GM12865 (cell line): ENCODE measurements at regions not wholly inside any gene's neighbourhood (a gene's known extent, or its start where the extent isn't known, plus 50 kb on each side); places are given as distances from the start of the nearest gene placed in this dataset.
"Not testable (repeated sequence)": the region's sequence is repeated elsewhere in the genome, so short reads cannot be mapped to it uniquely, and the experiment has no call there.

Experiments used
- DNase-seq: peaks from one replicate; pipeline ENCODE4 v3.0.0; 2010; ENCODE audit warnings: low read depth
- H3K4me3 ChIP-seq: 2 replicates; pipeline ENCODE4 v1.5.1; 2011; ENCODE audit warnings: mild to moderate bottlenecking, low read depth, low read length, control low read depth
- CTCF ChIP-seq: IDR thresholded peaks from 2 replicates; pipeline ENCODE4 v1.5.1; 2011; ENCODE audit warnings: low read length, control low read depth, low read depth, inconsistent platforms; ENCODE audit not compliant: insufficient read depth; ENCODE audit errors: missing control alignments

GRCh38 chr21:27954543-27955165, 987.8 kb upstream of the ADAMTS5 start:
- no peak for DNase-seq
- H3K4me3 ChIP-seq = no peak overlapping the region

GRCh38 chr21:27953340-27954045, 986.6 kb upstream of the ADAMTS5 start:
- DNase-seq = peak; percentile 0
- TF ChIP-seq CTCF = no peak
- no peak overlapping the region for H3K4me3 ChIP-seq

More at GRCh38 chr21:27954543-27955165, 987.8 kb upstream of the ADAMTS5 start:
- TF ChIP-seq CTCF = no peak

- H3K4me3 ChIP-seq, DNase-seq: not testable (repeated sequence)
Measured at GRCh38 chr21:27949093-27949492, 982.2 kb upstream of the ADAMTS5 start.

GRCh38 chr21:27930108-27930767, 963.4 kb upstream of the ADAMTS5 start:
- DNase-seq, H3K4me3 ChIP-seq: not testable (repeated sequence)

- DNase-seq, H3K4me3 ChIP-seq: not testable (repeated sequence)
Measured at GRCh38 chr21:27929179-27929578, 962.3 kb upstream of the ADAMTS5 start.

- DNase-seq, H3K4me3 ChIP-seq: not testable (repeated sequence)
Measured at GRCh38 chr21:27928534-27929115, 961.7 kb upstream of the ADAMTS5 start.

- DNase-seq, H3K4me3 ChIP-seq: not testable (repeated sequence)
Measured at GRCh38 chr21:27921421-27921820, 954.5 kb upstream of the ADAMTS5 start.

- DNase-seq, H3K4me3 ChIP-seq: not testable (repeated sequence)
Measured at GRCh38 chr21:27917966-27918365, 951.1 kb upstream of the ADAMTS5 start.

- not testable (repeated sequence) for DNase-seq
Measured at GRCh38 chr21:27916326-27916725, 949.4 kb upstream of the ADAMTS5 start.

GRCh38 chr21:27912133-27912532, 945.2 kb upstream of the ADAMTS5 start:
- DNase-seq, H3K4me3 ChIP-seq: not testable (repeated sequence)

More at GRCh38 chr21:27916326-27916725, 949.4 kb upstream of the ADAMTS5 start:
- not testable (repeated sequence) for H3K4me3 ChIP-seq

- DNase-seq, H3K4me3 ChIP-seq: not testable (repeated sequence)
Measured at GRCh38 chr21:27909487-27909886, 942.6 kb upstream of the ADAMTS5 start.

GRCh38 chr21:27908816-27909215, 941.9 kb upstream of the ADAMTS5 start:
- not testable (repeated sequence) for DNase-seq, H3K4me3 ChIP-seq

- not testable (repeated sequence) for DNase-seq, H3K4me3 ChIP-seq
Measured at GRCh38 chr21:27902904-27903303, 936.0 kb upstream of the ADAMTS5 start.

- peak; percentile 2 for DNase-seq
- not testable (repeated sequence) for H3K4me3 ChIP-seq
Measured at GRCh38 chr21:27893619-27894018, 926.7 kb upstream of the ADAMTS5 start.

GRCh38 chr21:27891495-27891894, 924.6 kb upstream of the ADAMTS5 start:
- DNase-seq = peak; percentile 39

GRCh38 chr21:27887808-27888455, 921.0 kb upstream of the ADAMTS5 start:
- not testable (repeated sequence) for H3K4me3 ChIP-seq, DNase-seq

More at GRCh38 chr21:27891495-27891894, 924.6 kb upstream of the ADAMTS5 start:
- H3K4me3 ChIP-seq = not testable (repeated sequence)
